DOHH2 (cell line): ENCODE measurements at regions not wholly inside any gene's neighbourhood (a gene's known extent, or its start where the extent isn't known, plus 50 kb on each side); places are given as distances from the start of the nearest gene placed in this dataset.

ENCODE experiments used
- H3F3A ChIP-seq: fragments of 200-600 bp; sonication (generic), shearing (Covaris generic); 2 replicates; pipeline ENCODE4 v1.6.0; 2016; ENCODE audit warnings: antibody characterized with exemption, mild to moderate bottlenecking; ENCODE audit not compliant: control insufficient read depth, insufficient read depth
- H3K27ac ChIP-seq: fragments of 200-600 bp; sonication (generic); 2 replicates; pipeline ENCODE4 v1.5.1; 2014; ENCODE audit warnings: low read depth, mild to moderate bottlenecking, low read length, moderate library complexity
- H3K27me3 ChIP-seq: fragments of 200-600 bp; sonication (generic); 2 replicates; pipeline ENCODE4 v1.6.1; 2014; ENCODE audit warnings: mild to moderate bottlenecking, low read length, mixed read lengths; ENCODE audit not compliant: control insufficient read depth
- H3K36me3 ChIP-seq: fragments of 200-600 bp; sonication (generic); 2 replicates; pipeline ENCODE4 v1.6.1; 2014; ENCODE audit warnings: mild to moderate bottlenecking, low read length, moderate library complexity, mixed read lengths; ENCODE audit not compliant: control insufficient read depth
- H3K4me1 ChIP-seq: fragments of 200-600 bp; sonication (generic); 2 replicates; pipeline ENCODE4 v1.6.1; 2014; ENCODE audit warnings: mild to moderate bottlenecking, low read length, mixed read lengths; ENCODE audit not compliant: control insufficient read depth
- H3K4me2 ChIP-seq: fragments of 200-600 bp; sonication (generic); 2 replicates; pipeline ENCODE4 v1.6.0; 2014; ENCODE audit warnings: mild to moderate bottlenecking, low read length, moderate library complexity
- H3K4me3 ChIP-seq: fragments of 200-600 bp; sonication (generic); 2 replicates; pipeline ENCODE4 v1.5.1; 2014; ENCODE audit warnings: mild to moderate bottlenecking, low read length, mixed read lengths
- H3K79me2 ChIP-seq: fragments of 200-600 bp; sonication (generic); 2 replicates; pipeline ENCODE4 v1.6.1; 2014; ENCODE audit warnings: mild to moderate bottlenecking, low read length, mixed read lengths; ENCODE audit not compliant: control insufficient read depth
- H3K9me2 ChIP-seq: fragments of 200-600 bp; sonication (generic); replicated peaks from 2 replicates; pipeline ENCODE4 v1.6.1; 2014; ENCODE audit warnings: mild to moderate bottlenecking, low read length, mixed read lengths; ENCODE audit not compliant: control insufficient read depth
- H3K9me3 ChIP-seq: fragments of 200-600 bp; sonication (generic); 2 replicates; pipeline ENCODE4 v1.6.1; 2014; ENCODE audit warnings: antibody characterized with exemption, low read length, mixed read lengths; ENCODE audit not compliant: control insufficient read depth, insufficient read depth
- H4K20me1 ChIP-seq: fragments of 200-600 bp; sonication (generic); 2 replicates; pipeline ENCODE4 v1.6.0; 2014; ENCODE audit warnings: low read depth, mild to moderate bottlenecking, antibody characterized with exemption, low read length, moderate library complexity; ENCODE audit not compliant: control insufficient read depth, insufficient read depth
- CTCF ChIP-seq: fragments of 200-600 bp; sonication (generic); IDR thresholded peaks from one replicate; pipeline ENCODE4 v1.5.1; 2014; ENCODE audit warnings: antibody characterized with exemption, mild to moderate bottlenecking, low read depth, low read length; ENCODE audit not compliant: poor library complexity, severe bottlenecking
- EZH2phosphoT487 ChIP-seq: fragments of 200-600 bp; sonication (generic); IDR thresholded peaks from 2 replicates; pipeline ENCODE4 v1.6.1; 2017; ENCODE audit warnings: borderline replicate concordance, mild to moderate bottlenecking, antibody characterized with exemption, low read length, moderate library complexity, mixed read lengths

- Histone ChIP-seq H3K27me3 (no peaks in the 10 kb centered on the region), H3K4me2 (no peak overlapping the region), H4K20me1 (no peaks in the 10 kb centered on the region), H3K9me3 (no peaks in the 10 kb centered on the region), H3F3A (no peaks in the 10 kb centered on the region), H3K9me2 (no peaks in the 10 kb centered on the region), H3K4me3 (no peak overlapping the region), H3K36me3 (no peaks in the 10 kb centered on the region), H3K4me1 (peaks cover 33% of the 10 kb centered on the region), H3K79me2 (no peaks in the 10 kb centered on the region), H3K27ac (no peak overlapping the region)
- TF ChIP-seq EZH2phosphoT487 (no peak), CTCF (no peak)
These were observed 405.9 kb downstream of the SHISA9 start for GRCh38 chr16:13307255-13307654.

- H3K4me1 ChIP-seq, result peaks cover 28% of the 10 kb centered on the region
- H3K36me3 ChIP-seq, result no peaks in the 10 kb centered on the region
- H3K4me2 ChIP-seq, result no peak overlapping the region
- no peaks in the 10 kb centered on the region for H3K27me3 ChIP-seq
- H3K79me2 ChIP-seq, result no peaks in the 10 kb centered on the region
- no peaks in the 10 kb centered on the region for H3K9me3 ChIP-seq
- no peak overlapping the region for H3K4me3 ChIP-seq
- no peak overlapping the region for H3K27ac ChIP-seq
- H3F3A ChIP-seq, result no peaks in the 10 kb centered on the region
- TF ChIP-seq CTCF (no peak), EZH2phosphoT487 (no peak)
- no peaks in the 10 kb centered on the region for H3K9me2 ChIP-seq
- H4K20me1 ChIP-seq, result no peaks in the 10 kb centered on the region
These were observed 406.5 kb downstream of the SHISA9 start for GRCh38 chr16:13307851-13308250.

- Histone ChIP-seq H3K27me3 (no peaks in the 10 kb centered on the region), H3K9me2 (no peaks in the 10 kb centered on the region), H3K4me1 (peaks cover 8% of the 10 kb centered on the region), H3K4me3 (no peak overlapping the region), H3F3A (no peaks in the 10 kb centered on the region), H3K79me2 (no peaks in the 10 kb centered on the region), H3K4me2 (no peak overlapping the region), H3K9me3 (no peaks in the 10 kb centered on the region), H4K20me1 (no peaks in the 10 kb centered on the region), H3K36me3 (no peaks in the 10 kb centered on the region), H3K27ac (no peak overlapping the region)
- no peak for TF ChIP-seq CTCF
- TF ChIP-seq EZH2phosphoT487, result no peak
These were observed 410.7 kb downstream of the SHISA9 start for GRCh38 chr16:13312063-13312462.

- peaks cover 8% of the 10 kb centered on the region for H3K4me1 ChIP-seq
- no peak for TF ChIP-seq CTCF
- no peak for TF ChIP-seq EZH2phosphoT487
- no peaks in the 10 kb centered on the region for H3K36me3 ChIP-seq
- no peak overlapping the region for H3K4me2 ChIP-seq
- H3K9me3 ChIP-seq, result no peaks in the 10 kb centered on the region
- no peak overlapping the region for H3K4me3 ChIP-seq
- no peaks in the 10 kb centered on the region for H3F3A ChIP-seq
- no peaks in the 10 kb centered on the region for H3K27me3 ChIP-seq
- H4K20me1 ChIP-seq, result no peaks in the 10 kb centered on the region
- no peaks in the 10 kb centered on the region for H3K9me2 ChIP-seq
- H3K27ac ChIP-seq, result no peak overlapping the region
- no peaks in the 10 kb centered on the region for H3K79me2 ChIP-seq
These were observed 412.0 kb downstream of the SHISA9 start for GRCh38 chr16:13313351-13313750.
